GM19240 (cell line): ENCODE measurements at regions not wholly inside any gene's neighbourhood (a gene's known extent, or its start where the extent isn't known, plus 50 kb on each side); places are given as distances from the start of the nearest gene placed in this dataset.

ENCODE experiments used
- DNase-seq: peaks from one replicate; pipeline ENCODE4 v3.0.0; 2011; ENCODE audit warnings: low spot score; ENCODE audit not compliant: insufficient read length

- DNase-seq, result no peak
Measured at GRCh38 chr13:64051278-64051677, 2635.6 kb upstream of the PCDH20 start.

GRCh38 chr13:64041296-64041695, 2625.6 kb upstream of the PCDH20 start:
- DNase-seq, result no peak

- no peak for DNase-seq
Measured at GRCh38 chr13:64033921-64034320, 2618.3 kb upstream of the PCDH20 start.

- no peak for DNase-seq
Measured at GRCh38 chr13:64029343-64030093, 2613.9 kb upstream of the PCDH20 start.

- no peak for DNase-seq
Measured at GRCh38 chr13:64028551-64028950, 2612.9 kb upstream of the PCDH20 start.

- no peak for DNase-seq
Measured at GRCh38 chr13:64020126-64020525, 2604.5 kb upstream of the PCDH20 start.

GRCh38 chr13:64007339-64007738, 2591.7 kb upstream of the PCDH20 start:
- DNase-seq, result no peak

GRCh38 chr13:64000321-64000720, 2584.7 kb upstream of the PCDH20 start:
- DNase-seq, result no peak

- DNase-seq, result no peak
Measured at GRCh38 chr13:63999614-64000305, 2584.1 kb upstream of the PCDH20 start.

GRCh38 chr13:63983366-63983765, 2567.7 kb upstream of the PCDH20 start:
- no peak for DNase-seq

- DNase-seq, result no peak
Measured at GRCh38 chr13:63979951-63980350, 2564.3 kb upstream of the PCDH20 start.

GRCh38 chr13:63972328-63972727, 2556.7 kb upstream of the PCDH20 start:
- no peak for DNase-seq

GRCh38 chr13:63954683-63955082, 2539.0 kb upstream of the PCDH20 start:
- no peak for DNase-seq

GRCh38 chr13:63948045-63948444, 2532.4 kb upstream of the PCDH20 start:
- DNase-seq, result no peak

GRCh38 chr13:63944911-63945310, 2529.3 kb upstream of the PCDH20 start:
- no peak for DNase-seq

GRCh38 chr13:63942372-63942771, 2526.7 kb upstream of the PCDH20 start:
- no peak for DNase-seq

- no peak for DNase-seq
Measured at GRCh38 chr13:63938851-63939250, 2523.2 kb upstream of the PCDH20 start.

- DNase-seq, result no peak
Measured at GRCh38 chr13:63910511-63910910, 2494.9 kb upstream of the PCDH20 start.

- no peak for DNase-seq
Measured at GRCh38 chr13:63909726-63910375, 2494.2 kb upstream of the PCDH20 start.

GRCh38 chr13:63902141-63902540, 2486.5 kb upstream of the PCDH20 start:
- no peak for DNase-seq

GRCh38 chr13:63901630-63902029, 2486.0 kb upstream of the PCDH20 start:
- no peak for DNase-seq

- DNase-seq, result no peak
Measured at GRCh38 chr13:63900406-63900805, 2484.8 kb upstream of the PCDH20 start.
